ENCODE measurements at regions not wholly inside any gene's neighbourhood (a gene's known extent, or its start where the extent isn't known, plus 50 kb on each side); places are given as distances from the start of the nearest gene placed in this dataset.

GRCh38 chr5:61784341-61784740, 452.3 kb downstream of the ZSWIM6 start:
- TF ChIP-seq YY1 (IDR thresholded peaks at IDR 0.05; ENCODE audit: insufficient read depth, insufficient read length) (no peak), SUZ12 (IDR thresholded peaks at IDR 0.05; ENCODE audit: extremely low read depth, insufficient read depth, insufficient read length) (no peak)

Data from NT2/D1 (cell line).